Nephron (organoid): ENCODE measurements at regions not wholly inside any gene's neighbourhood (a gene's known extent, or its start where the extent isn't known, plus 50 kb on each side); places are given as distances from the start of the nearest gene placed in this dataset.

ENCODE experiments used
- H3K27ac Mint-ChIP-seq, 3 experiments: 2 replicates each; pipeline ENCODE4 v1.8.0; 2020; ENCODE audit warnings: mixed read lengths in 3 of 3, mild to moderate bottlenecking in 2 of 3, moderate library complexity in 1 of 3
- H3K27me3 Mint-ChIP-seq: 2 replicates; pipeline ENCODE4 v1.8.0; 2021; ENCODE audit warnings: low read depth, mild to moderate bottlenecking, moderate library complexity, mixed read lengths
- H3K36me3 Mint-ChIP-seq: 2 replicates; pipeline ENCODE4 v1.8.0; 2020; ENCODE audit warnings: low read depth, mixed read lengths
- H3K4me1 Mint-ChIP-seq: 2 replicates; pipeline ENCODE4 v1.8.0; 2020; ENCODE audit warnings: mixed read lengths
- H3K4me3 Mint-ChIP-seq, 3 experiments: 2 replicates each; pipeline ENCODE4 v1.8.0; 2020; ENCODE audit warnings: mild to moderate bottlenecking in 3 of 3, mixed read lengths in 3 of 3, moderate library complexity in 2 of 3
- H3K9me3 Mint-ChIP-seq: 2 replicates; pipeline ENCODE4 v1.8.0; 2020; ENCODE audit warnings: mixed read lengths
- TF ChIP-seq, protein P1 (sequence below), 3 experiments: fragments of 200-600 bp; sonication (generic); IDR thresholded peaks; one replicate each; pipeline ENCODE4 v1.5.0; 2021; ENCODE audit warnings: antibody characterized with exemption in 3 of 3; ENCODE audit not compliant: unreplicated experiment in 3 of 3

DNA sequence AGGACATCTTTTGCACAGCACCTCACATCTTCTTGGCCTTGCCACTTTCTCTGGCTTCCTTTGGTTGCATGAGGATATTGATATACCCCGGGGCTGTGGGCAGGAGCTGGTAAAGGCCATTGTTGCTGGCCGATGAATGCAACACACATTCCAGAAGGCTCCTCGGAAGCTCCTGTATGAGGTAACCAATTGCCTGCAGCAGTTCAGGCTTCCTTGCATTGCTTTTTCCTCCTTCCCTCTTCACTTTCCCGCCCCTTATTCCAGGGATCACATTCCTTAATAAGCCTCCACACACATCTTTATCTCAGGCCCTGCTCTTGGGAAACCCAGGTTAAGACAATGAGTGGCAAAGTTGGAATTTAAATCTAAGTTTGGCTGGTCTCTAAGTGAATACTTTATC is 505.4 kb upstream of the CLINT1 start:
- H3K27me3 Mint-ChIP-seq = no peaks in the 10 kb centered on the region
- peak overlapping the region in 1 of 3 experiments; percentile 28 for H3K27ac Mint-ChIP-seq
- TF ChIP-seq, protein P1, sequence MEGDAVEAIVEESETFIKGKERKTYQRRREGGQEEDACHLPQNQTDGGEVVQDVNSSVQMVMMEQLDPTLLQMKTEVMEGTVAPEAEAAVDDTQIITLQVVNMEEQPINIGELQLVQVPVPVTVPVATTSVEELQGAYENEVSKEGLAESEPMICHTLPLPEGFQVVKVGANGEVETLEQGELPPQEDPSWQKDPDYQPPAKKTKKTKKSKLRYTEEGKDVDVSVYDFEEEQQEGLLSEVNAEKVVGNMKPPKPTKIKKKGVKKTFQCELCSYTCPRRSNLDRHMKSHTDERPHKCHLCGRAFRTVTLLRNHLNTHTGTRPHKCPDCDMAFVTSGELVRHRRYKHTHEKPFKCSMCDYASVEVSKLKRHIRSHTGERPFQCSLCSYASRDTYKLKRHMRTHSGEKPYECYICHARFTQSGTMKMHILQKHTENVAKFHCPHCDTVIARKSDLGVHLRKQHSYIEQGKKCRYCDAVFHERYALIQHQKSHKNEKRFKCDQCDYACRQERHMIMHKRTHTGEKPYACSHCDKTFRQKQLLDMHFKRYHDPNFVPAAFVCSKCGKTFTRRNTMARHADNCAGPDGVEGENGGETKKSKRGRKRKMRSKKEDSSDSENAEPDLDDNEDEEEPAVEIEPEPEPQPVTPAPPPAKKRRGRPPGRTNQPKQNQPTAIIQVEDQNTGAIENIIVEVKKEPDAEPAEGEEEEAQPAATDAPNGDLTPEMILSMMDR (IDR thresholded peaks at IDR 0.05; ENCODE audit: unreplicated experiment in 3 of 3) = no peak
- no peaks in the 10 kb centered on the region for H3K36me3 Mint-ChIP-seq
- no peaks in the 10 kb centered on the region for H3K9me3 Mint-ChIP-seq
- no peaks in the 10 kb centered on the region for H3K4me1 Mint-ChIP-seq
- H3K4me3 Mint-ChIP-seq = no peak overlapping the region

DNA sequence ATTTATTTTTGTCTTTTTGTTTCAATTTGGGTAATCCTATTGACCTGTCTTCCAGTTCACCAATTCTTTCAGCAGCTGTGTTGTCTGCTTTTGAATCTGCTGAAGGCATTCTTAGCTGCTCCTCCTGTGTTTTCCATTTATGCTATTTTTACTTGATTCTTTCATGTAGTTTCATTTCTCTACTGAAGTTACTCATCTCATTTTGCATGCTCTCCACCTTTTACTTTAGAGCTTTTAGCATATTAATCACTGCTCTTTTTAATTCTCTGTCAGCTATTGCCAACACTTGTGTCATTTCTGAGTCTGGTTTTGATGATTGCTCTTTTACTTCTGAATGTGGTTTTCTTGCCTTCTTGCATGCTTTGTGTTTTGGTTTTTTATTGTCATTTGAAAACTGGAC is 496.0 kb upstream of the CLINT1 start:
- Mint-ChIP-seq H3K27ac (no peak overlapping the region), H3K36me3 (peaks cover 4% of the 10 kb centered on the region)

DNA sequence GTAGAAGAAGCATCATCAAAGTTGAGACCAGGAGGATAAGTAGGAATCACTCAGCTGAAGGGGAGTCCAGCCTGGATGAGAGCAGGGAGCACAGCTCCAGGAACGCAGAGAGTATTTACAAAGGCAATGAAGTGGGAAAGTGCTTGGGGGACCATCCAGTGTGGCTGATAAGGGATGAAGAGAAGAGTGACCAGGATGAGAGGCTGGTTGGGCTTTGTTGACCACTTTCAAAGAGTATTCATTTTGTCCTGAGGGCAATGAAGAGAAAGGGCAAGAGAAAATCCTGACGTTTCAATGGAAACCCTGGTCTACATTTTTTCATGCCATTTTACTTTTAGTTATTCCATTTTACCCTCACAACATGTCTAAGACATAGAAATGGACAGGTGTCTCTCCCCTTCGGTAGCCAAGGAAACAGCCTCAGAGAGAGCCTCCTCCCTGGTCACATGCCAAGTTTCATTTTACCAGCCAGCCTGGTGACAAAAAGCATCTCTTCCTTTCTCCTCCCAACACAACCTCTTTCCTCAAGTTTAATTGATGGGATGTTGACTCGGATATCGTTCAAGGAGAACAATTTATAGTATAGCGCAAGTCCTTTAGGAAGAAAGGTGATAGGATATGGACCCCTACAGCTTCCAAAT is 492.7 kb upstream of the CLINT1 start:
- H3K27ac Mint-ChIP-seq = no peak overlapping the region
- no peak overlapping the region for H3K4me3 Mint-ChIP-seq
- peaks cover 24% of the 10 kb centered on the region for H3K4me1 Mint-ChIP-seq
- H3K9me3 Mint-ChIP-seq = peaks cover 17% of the 10 kb centered on the region
- TF ChIP-seq, protein P1 (IDR thresholded peaks at IDR 0.05; ENCODE audit: unreplicated experiment in 3 of 3) = no peak
- no peaks in the 10 kb centered on the region for H3K27me3 Mint-ChIP-seq
- H3K36me3 Mint-ChIP-seq = peaks cover 4% of the 10 kb centered on the region

More for the DNA sequence above, 496.0 kb upstream of the CLINT1 start:
- TF ChIP-seq, protein P1 (IDR thresholded peaks at IDR 0.05; ENCODE audit: unreplicated experiment in 3 of 3) = no peak
- Mint-ChIP-seq H3K27me3 (no peaks in the 10 kb centered on the region), H3K4me3 (no peak overlapping the region), H3K9me3 (peaks cover 14% of the 10 kb centered on the region), H3K4me1 (peaks cover 16% of the 10 kb centered on the region)

DNA sequence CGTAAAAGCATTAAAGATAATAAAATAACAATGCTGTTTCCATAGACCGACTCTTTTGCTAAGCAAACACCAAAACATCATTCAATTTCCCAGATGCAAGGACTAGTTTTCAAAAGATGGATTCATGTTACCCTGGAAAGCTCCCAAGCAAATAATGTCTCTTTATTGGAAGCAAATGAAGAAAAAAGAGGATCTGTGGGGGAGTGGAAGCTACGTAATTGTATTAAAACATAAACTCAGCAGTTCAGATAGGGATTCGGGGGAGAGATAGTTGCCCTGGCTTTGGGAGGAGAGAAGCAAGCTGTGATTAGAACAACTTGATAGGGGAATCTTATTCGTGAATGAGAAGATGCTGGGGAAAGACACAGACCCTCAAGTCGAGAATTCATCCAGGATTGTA is 491.0 kb upstream of the CLINT1 start:
- peak overlapping the region; percentile 60 to 82 (median 68) for H3K27ac Mint-ChIP-seq
- TF ChIP-seq, protein P1 (IDR thresholded peaks at IDR 0.05; ENCODE audit: unreplicated experiment in 3 of 3) = no peak
- peaks cover 15% of the 10 kb centered on the region for H3K9me3 Mint-ChIP-seq
- H3K36me3 Mint-ChIP-seq = peaks cover 1% of the 10 kb centered on the region
- H3K27me3 Mint-ChIP-seq = no peaks in the 10 kb centered on the region
- H3K4me3 Mint-ChIP-seq = peak overlapping the region in 1 of 3 experiments; percentile 18
- H3K4me1 Mint-ChIP-seq = peaks cover 15% of the 10 kb centered on the region

DNA sequence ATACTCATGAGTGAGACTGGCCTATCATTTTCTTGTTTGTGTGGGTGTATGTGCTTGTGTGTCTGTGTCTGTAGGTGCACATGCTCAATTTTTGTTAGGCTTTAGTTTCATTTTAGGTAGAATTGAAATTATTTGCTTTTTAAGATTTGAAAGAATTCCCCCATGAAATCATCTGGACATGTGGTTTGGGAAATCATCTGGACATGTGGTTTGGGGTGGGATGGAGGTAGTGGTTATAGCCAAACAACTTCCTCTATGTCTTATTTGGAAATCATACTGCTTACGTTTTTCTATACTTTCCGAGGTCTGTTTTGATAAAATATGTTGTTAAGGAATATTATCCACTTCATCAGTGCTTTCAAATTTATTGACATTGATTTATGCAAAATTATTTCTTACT is 485.4 kb upstream of the CLINT1 start:
- H3K27ac Mint-ChIP-seq = no peak overlapping the region
- peaks cover 2% of the 10 kb centered on the region for H3K4me1 Mint-ChIP-seq
- TF ChIP-seq, protein P1 (IDR thresholded peaks at IDR 0.05; ENCODE audit: unreplicated experiment in 3 of 3) = no peak
- H3K9me3 Mint-ChIP-seq = peaks cover 14% of the 10 kb centered on the region
- no peak overlapping the region for H3K4me3 Mint-ChIP-seq
- no peaks in the 10 kb centered on the region for H3K36me3 Mint-ChIP-seq
- no peaks in the 10 kb centered on the region for H3K27me3 Mint-ChIP-seq

DNA sequence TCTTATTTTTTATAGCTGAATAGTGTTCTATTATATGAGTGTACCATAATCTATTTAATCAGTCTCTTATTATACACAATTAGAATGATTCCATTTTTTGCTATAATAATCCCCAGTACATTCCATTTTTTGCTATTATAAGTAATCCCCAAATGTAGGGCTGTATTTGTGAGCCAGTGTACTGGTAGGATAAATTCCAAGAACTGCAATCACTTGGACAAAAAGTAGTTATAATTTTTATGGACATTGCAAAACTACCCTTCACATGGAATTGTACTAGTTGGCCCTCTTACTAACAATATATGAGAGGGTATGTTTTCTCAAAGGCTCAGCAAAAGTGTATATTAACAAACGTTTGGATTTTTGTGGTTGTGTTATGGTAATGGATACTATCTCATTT is 481.7 kb upstream of the CLINT1 start:
- no peak overlapping the region for H3K27ac Mint-ChIP-seq
- peaks cover 5% of the 10 kb centered on the region for H3K27me3 Mint-ChIP-seq
- H3K36me3 Mint-ChIP-seq = no peaks in the 10 kb centered on the region
- H3K9me3 Mint-ChIP-seq = peaks cover 14% of the 10 kb centered on the region
- no peak overlapping the region for H3K4me3 Mint-ChIP-seq
- H3K4me1 Mint-ChIP-seq = no peaks in the 10 kb centered on the region
- TF ChIP-seq, protein P1 (IDR thresholded peaks at IDR 0.05; ENCODE audit: unreplicated experiment in 3 of 3) = no peak
